Astrocyte (in vitro differentiated cells and primary cell): ENCODE measurements at regions not wholly inside any gene's neighbourhood (a gene's known extent, or its start where the extent isn't known, plus 50 kb on each side); places are given as distances from the start of the nearest gene placed in this dataset.
"Not testable (repeated sequence)": the region's sequence is repeated elsewhere in the genome, so short reads cannot be mapped to it uniquely, and the experiment has no call there.

Experiments
- DNase-seq: peaks from one replicate; pipeline ENCODE4 v3.0.0-alpha.2; 2010; ENCODE audit warnings: low read depth
- FAIRE-seq: peaks from 2 replicates; lab custom pipeline; 2011; peaks lifted over from hg19 to GRCh38; lab: Jason Lieb, UNC
- H2AFZ ChIP-seq: 2 replicates; pipeline ENCODE4 v1.6.0; 2012; ENCODE audit warnings: low read depth, low read length, inconsistent platforms
- H3K27ac ChIP-seq: 2 replicates; pipeline ENCODE4 v1.5.1; 2011; ENCODE audit warnings: low read depth, low read length, inconsistent platforms
- H3K27me3 ChIP-seq: 2 replicates; pipeline ENCODE4 v1.6.0; 2011; ENCODE audit warnings: low read length, inconsistent platforms; ENCODE audit not compliant: insufficient read depth
- H3K36me3 ChIP-seq: 2 replicates; pipeline ENCODE4 v1.5.1; 2011; ENCODE audit warnings: low read length, inconsistent platforms; ENCODE audit not compliant: insufficient read depth
- H3K4me1 ChIP-seq: 2 replicates; pipeline ENCODE4 v1.5.1; 2011; ENCODE audit warnings: low read length, inconsistent platforms; ENCODE audit not compliant: insufficient read depth
- H3K4me2 ChIP-seq: 2 replicates; pipeline ENCODE4 v1.6.0; 2012; ENCODE audit warnings: low read length, inconsistent platforms
- H3K4me3 ChIP-seq: 2 replicates; pipeline ENCODE4 v1.5.1; 2011; ENCODE audit warnings: low read depth, mild to moderate bottlenecking, low read length, inconsistent platforms; ENCODE audit not compliant: insufficient read depth
- H3K79me2 ChIP-seq: 2 replicates; pipeline ENCODE4 v1.6.0; 2012; ENCODE audit warnings: mild to moderate bottlenecking, low read length, inconsistent platforms; ENCODE audit not compliant: insufficient read depth
- H3K9ac ChIP-seq: 2 replicates; pipeline ENCODE4 v1.6.0; 2012; ENCODE audit warnings: mild to moderate bottlenecking, low read length, inconsistent platforms
- H3K9me3 ChIP-seq: 2 replicates; pipeline ENCODE4 v1.5.1; 2012; ENCODE audit warnings: low read depth, mild to moderate bottlenecking, low read length, inconsistent platforms; ENCODE audit not compliant: insufficient read depth
- H4K20me1 ChIP-seq: 2 replicates; pipeline ENCODE4 v1.6.0; 2012; ENCODE audit warnings: low read length, inconsistent platforms; ENCODE audit not compliant: insufficient read depth
- H3K27ac Mint-ChIP-seq: one replicate; pipeline ENCODE4 v1.8.0; 2021; ENCODE audit warnings: mild to moderate bottlenecking, mixed read lengths; ENCODE audit not compliant: unreplicated experiment
- H3K27me3 Mint-ChIP-seq: one replicate; pipeline ENCODE4 v1.8.0; 2021; ENCODE audit warnings: low read depth, mixed read lengths; ENCODE audit not compliant: unreplicated experiment
- H3K36me3 Mint-ChIP-seq: one replicate; pipeline ENCODE4 v1.8.0; 2021; ENCODE audit warnings: low read depth, mixed read lengths; ENCODE audit not compliant: unreplicated experiment
- H3K4me1 Mint-ChIP-seq: one replicate; pipeline ENCODE4 v1.8.0; 2021; ENCODE audit warnings: low read depth, mixed read lengths; ENCODE audit not compliant: unreplicated experiment
- H3K4me3 Mint-ChIP-seq: one replicate; pipeline ENCODE4 v1.8.0; 2021; ENCODE audit warnings: mild to moderate bottlenecking, moderate library complexity, mixed read lengths; ENCODE audit not compliant: unreplicated experiment
- H3K9me3 Mint-ChIP-seq: one replicate; pipeline ENCODE4 v1.8.0; 2021; ENCODE audit warnings: mild to moderate bottlenecking, mixed read lengths; ENCODE audit not compliant: unreplicated experiment
- EZH2 ChIP-seq: IDR thresholded peaks from 2 replicates; pipeline ENCODE4 v1.6.1; 2012; ENCODE audit warnings: mild to moderate bottlenecking, low read length, inconsistent platforms; ENCODE audit not compliant: insufficient read depth
- TF ChIP-seq, protein P1 (sequence below): IDR thresholded peaks from 2 replicates; pipeline ENCODE4 v1.5.1; 2011; ENCODE audit warnings: low read depth, mild to moderate bottlenecking, inconsistent platforms, low read length, moderate library complexity; ENCODE audit not compliant: insufficient read depth

DNA sequence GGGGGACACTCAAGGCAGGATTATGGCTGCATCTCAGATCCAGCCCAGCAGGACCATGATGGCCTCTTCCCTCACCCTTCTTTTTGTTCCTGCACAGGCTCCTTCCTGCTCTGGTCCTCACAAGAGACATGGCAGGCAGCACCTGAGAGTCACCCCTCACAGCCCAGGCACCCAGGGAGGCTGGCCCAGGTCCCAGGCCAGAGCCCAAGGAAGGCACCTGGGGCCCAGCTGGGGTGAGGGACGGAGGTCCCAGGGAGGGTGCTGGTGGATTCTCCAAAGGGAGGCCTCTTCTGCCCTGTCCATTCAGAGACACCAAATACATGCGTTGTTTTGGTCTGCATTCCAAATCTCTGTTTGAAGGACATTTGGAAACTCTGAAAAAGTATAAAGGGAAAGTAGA, 285.4 kb upstream of the HS6ST1 start:
- Mint-ChIP-seq H3K4me3 (no peak overlapping the region), H3K27ac (no peak overlapping the region), H3K9me3 (no peaks in the 10 kb centered on the region), H3K27me3 (peaks cover 25% of the 10 kb centered on the region), H3K36me3 (no peaks in the 10 kb centered on the region), H3K4me1 (no peaks in the 10 kb centered on the region)
- H3K4me1 ChIP-seq: peaks cover 2% of the 10 kb centered on the region
- H3K79me2 ChIP-seq: no peaks in the 10 kb centered on the region
- FAIRE-seq (no peak), DNase-seq (no peak)
- no peak for TF ChIP-seq EZH2
- TF ChIP-seq, protein P1, sequence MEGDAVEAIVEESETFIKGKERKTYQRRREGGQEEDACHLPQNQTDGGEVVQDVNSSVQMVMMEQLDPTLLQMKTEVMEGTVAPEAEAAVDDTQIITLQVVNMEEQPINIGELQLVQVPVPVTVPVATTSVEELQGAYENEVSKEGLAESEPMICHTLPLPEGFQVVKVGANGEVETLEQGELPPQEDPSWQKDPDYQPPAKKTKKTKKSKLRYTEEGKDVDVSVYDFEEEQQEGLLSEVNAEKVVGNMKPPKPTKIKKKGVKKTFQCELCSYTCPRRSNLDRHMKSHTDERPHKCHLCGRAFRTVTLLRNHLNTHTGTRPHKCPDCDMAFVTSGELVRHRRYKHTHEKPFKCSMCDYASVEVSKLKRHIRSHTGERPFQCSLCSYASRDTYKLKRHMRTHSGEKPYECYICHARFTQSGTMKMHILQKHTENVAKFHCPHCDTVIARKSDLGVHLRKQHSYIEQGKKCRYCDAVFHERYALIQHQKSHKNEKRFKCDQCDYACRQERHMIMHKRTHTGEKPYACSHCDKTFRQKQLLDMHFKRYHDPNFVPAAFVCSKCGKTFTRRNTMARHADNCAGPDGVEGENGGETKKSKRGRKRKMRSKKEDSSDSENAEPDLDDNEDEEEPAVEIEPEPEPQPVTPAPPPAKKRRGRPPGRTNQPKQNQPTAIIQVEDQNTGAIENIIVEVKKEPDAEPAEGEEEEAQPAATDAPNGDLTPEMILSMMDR: no peak
- H3K4me3 ChIP-seq: no peak overlapping the region
- H3K36me3 ChIP-seq: no peaks in the 10 kb centered on the region
- no peaks in the 10 kb centered on the region for H3K9me3 ChIP-seq
- no peaks in the 10 kb centered on the region for H4K20me1 ChIP-seq
- no peak overlapping the region for H3K9ac ChIP-seq
- no peak overlapping the region for H3K27ac ChIP-seq
- no peak overlapping the region for H3K4me2 ChIP-seq
- no peak overlapping the region for H2AFZ ChIP-seq
- H3K27me3 ChIP-seq: no peaks in the 10 kb centered on the region

DNA sequence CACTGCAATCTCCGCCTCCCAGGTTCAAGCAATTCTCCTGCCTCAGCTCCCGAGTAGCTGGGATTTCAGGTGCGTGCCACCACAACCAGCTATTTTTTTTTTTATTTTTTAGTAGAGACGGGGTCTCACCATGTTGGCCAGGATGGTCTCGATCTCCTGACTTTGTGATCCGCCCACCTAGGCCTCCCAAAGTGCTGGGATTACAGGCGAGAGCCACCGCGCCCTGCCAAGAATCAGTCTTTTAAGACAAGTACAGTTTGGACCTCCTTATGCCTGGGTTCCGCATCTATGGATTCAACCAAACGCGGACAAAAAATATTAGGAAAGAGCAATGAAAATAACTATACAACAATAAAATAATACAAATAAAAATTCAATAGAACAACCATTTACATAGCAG, 285.9 kb upstream of the HS6ST1 start:
- DNase-seq, H3K9me3 ChIP-seq, H3K9me3 Mint-ChIP-seq, H3K36me3 Mint-ChIP-seq, H4K20me1 ChIP-seq, H3K9ac ChIP-seq, H3K27ac Mint-ChIP-seq, H3K4me2 ChIP-seq, H3K4me3 Mint-ChIP-seq, H2AFZ ChIP-seq, H3K4me3 ChIP-seq, H3K79me2 ChIP-seq, FAIRE-seq, H3K36me3 ChIP-seq, H3K4me1 Mint-ChIP-seq, H3K27ac ChIP-seq, H3K4me1 ChIP-seq, H3K27me3 ChIP-seq: not testable (repeated sequence)
- peaks cover 30% of the 10 kb centered on the region for H3K27me3 Mint-ChIP-seq

DNA sequence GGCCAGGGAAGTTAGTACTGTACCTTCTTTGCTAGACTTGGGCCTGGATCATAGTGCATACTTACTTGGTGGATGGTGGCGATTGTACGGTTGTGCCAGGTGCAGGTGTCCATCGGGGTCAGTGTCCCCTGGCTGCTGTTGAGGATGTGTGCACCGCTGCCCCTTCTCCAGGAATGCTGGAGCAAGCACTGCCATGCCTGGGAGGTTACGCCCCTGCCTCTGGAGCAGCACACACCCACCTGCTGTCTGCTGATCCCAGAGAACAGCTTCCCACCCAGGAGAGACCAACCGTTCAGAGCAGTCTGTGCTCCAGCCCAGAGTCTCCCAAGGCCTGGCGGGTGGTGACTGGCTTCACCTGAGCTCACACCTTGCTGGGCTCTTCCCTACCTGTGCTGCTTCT, 286.8 kb upstream of the HS6ST1 start:
- Mint-ChIP-seq H3K36me3 (no peaks in the 10 kb centered on the region), H3K27me3 (peaks cover 32% of the 10 kb centered on the region), H3K4me3 (no peak overlapping the region), H3K27ac (no peak overlapping the region), H3K9me3 (no peaks in the 10 kb centered on the region), H3K4me1 (no peaks in the 10 kb centered on the region)
- Histone ChIP-seq H2AFZ (no peak overlapping the region), H3K27me3 (no peaks in the 10 kb centered on the region), H3K9me3 (no peaks in the 10 kb centered on the region), H4K20me1 (no peaks in the 10 kb centered on the region), H3K79me2 (no peaks in the 10 kb centered on the region), H3K9ac (no peak overlapping the region), H3K4me1 (peaks cover 2% of the 10 kb centered on the region), H3K27ac (no peak overlapping the region), H3K4me2 (no peak overlapping the region), H3K36me3 (no peaks in the 10 kb centered on the region), H3K4me3 (no peak overlapping the region)
- FAIRE-seq: no peak
- TF ChIP-seq EZH2: no peak
- TF ChIP-seq, protein P1: no peak
- no peak for DNase-seq
